Esophagus muscularis mucosa (tissue), 4 donors: ENCODE measurements at regions not wholly inside any gene's neighbourhood (a gene's known extent, or its start where the extent isn't known, plus 50 kb on each side); places are given as distances from the start of the nearest gene placed in this dataset.

Experiments used
- DNase-seq: peaks from one replicate; pipeline ENCODE4 v3.0.0-alpha.2; 2017; ENCODE audit errors: extremely low spot score
- H3K27ac ChIP-seq, 4 donors: fragments of 200-600 bp; sonication (generic); replicated peaks in 1 of 4; 1 replicate in 3 of 4; 2 replicates in 1 of 4; pipeline ENCODE4 v1.5.1; 2016 to 2019; ENCODE audit warnings: mild to moderate bottlenecking in 1 of 4
- H3K27me3 ChIP-seq, 4 donors: fragments of 200-600 bp; sonication (generic); one replicate each; pipeline versions ENCODE4 v1.5.1 to v1.6.0; 2016 to 2019
- H3K36me3 ChIP-seq, 4 donors: fragments of 200-600 bp; sonication (generic); one replicate each; pipeline ENCODE4 v1.5.1; 2016 to 2019
- H3K4me1 ChIP-seq, 4 donors: fragments of 200-600 bp; sonication (generic); one replicate each; pipeline ENCODE4 v1.5.1; 2016 to 2019
- H3K4me3 ChIP-seq, 4 donors: fragments of 200-600 bp; sonication (generic); 1 replicate in 2 of 4; 2 replicates in 2 of 4; pipeline ENCODE4 v1.5.1; 2016 to 2019; ENCODE audit warnings: mild to moderate bottlenecking in 4 of 4, moderate library complexity in 1 of 4
- H3K9me3 ChIP-seq, 4 donors: fragments of 200-600 bp; sonication (generic); 1 replicate in 3 of 4; 2 replicates in 1 of 4; pipeline ENCODE4 v1.5.1; 2016 to 2019
- CTCF ChIP-seq, 3 experiments: fragments of 200-600 bp in 2 of 3; fragments of 450-650 bp in 1 of 3; sonication (generic) in 2 of 3; IDR thresholded peaks; one replicate each; pipeline ENCODE4 v1.5.1; 2017 to 2019; ENCODE audit warnings: antibody characterized with exemption in 3 of 3, mild to moderate bottlenecking in 2 of 3, moderate library complexity in 1 of 3
- EP300 ChIP-seq: sonication (generic); formaldehyde crosslinking; IDR thresholded peaks from one replicate; pipeline ENCODE4 v1.6.1; 2017; ENCODE audit warnings: antibody characterized with exemption
- POLR2A ChIP-seq: fragments of 450-650 bp; IDR thresholded peaks from one replicate; pipeline ENCODE4 v1.6.1; 2017; ENCODE audit warnings: antibody characterized with exemption, moderate library complexity, mild to moderate bottlenecking, low read depth
- POLR2AphosphoS5 ChIP-seq, 2 donors: sonication (generic); formaldehyde crosslinking; IDR thresholded peaks; one replicate each; pipeline ENCODE4 v1.6.1; 2017; ENCODE audit warnings: antibody characterized with exemption in 2 of 2
- WGBS: methylation state at CpG from one replicate; pipeline ENCODE4 v1.1.5; 2018; 5-methylcytosine and 5-hydroxymethylcytosine counted together
- intact Hi-C: fragments of 100-400 bp; cut with DNase I; formaldehyde crosslinking; loops from one replicate; pipeline ENCODE4 v1.15.1; 2023

GRCh38 chr11:122423273-122423672 is 232.2 kb upstream of the UBASH3B start:
- intact Hi-C loops: no loop called here
- H3K27me3 ChIP-seq: no peaks in the 10 kb centered on the region
- H3K9me3 ChIP-seq: no peaks in the 10 kb centered on the region
- no peaks in the 10 kb centered on the region for H3K4me1 ChIP-seq
- no peak overlapping the region for H3K27ac ChIP-seq
- 97% methylated on average over 1 of the region's 1 CpG for WGBS
- DNase-seq: no peak
- TF ChIP-seq CTCF (IDR thresholded peaks at IDR 0.05) (no peak), POLR2A (no peak), POLR2AphosphoS5 (IDR thresholded peaks at IDR 0.05) (no peak), EP300 (no peak)
- H3K36me3 ChIP-seq: no peaks in the 10 kb centered on the region
- no peak overlapping the region for H3K4me3 ChIP-seq

- no peak overlapping the region for H3K4me3 ChIP-seq
- no peak for DNase-seq
- no peaks in the 10 kb centered on the region for H3K9me3 ChIP-seq
- no peaks in the 10 kb centered on the region for H3K4me1 ChIP-seq
- intact Hi-C loops: no loop called here
- no peaks in the 10 kb centered on the region for H3K36me3 ChIP-seq
- no peak overlapping the region for H3K27ac ChIP-seq
- WGBS: 100% methylated on average over 4 of the region's 4 CpGs
- TF ChIP-seq POLR2A (no peak), POLR2AphosphoS5 (IDR thresholded peaks at IDR 0.05) (no peak), EP300 (no peak), CTCF (IDR thresholded peaks at IDR 0.05) (no peak)
- H3K27me3 ChIP-seq: no peaks in the 10 kb centered on the region
Measured at GRCh38 chr11:122422682-122423081, 232.8 kb upstream of the UBASH3B start.

GRCh38 chr11:122421702-122422101 is 233.8 kb upstream of the UBASH3B start:
- Histone ChIP-seq H3K4me1 (no peaks in the 10 kb centered on the region), H3K4me3 (no peak overlapping the region), H3K27ac (no peak overlapping the region), H3K36me3 (no peaks in the 10 kb centered on the region), H3K9me3 (no peaks in the 10 kb centered on the region), H3K27me3 (no peaks in the 10 kb centered on the region)
- 83% methylated on average over 3 of the region's 3 CpGs for WGBS
- TF ChIP-seq CTCF (IDR thresholded peaks at IDR 0.05) (no peak), POLR2A (no peak), EP300 (no peak), POLR2AphosphoS5 (IDR thresholded peaks at IDR 0.05) (no peak)
- intact Hi-C loops: no loop called here
- DNase-seq: no peak

GRCh38 chr11:122418032-122418431 is 237.5 kb upstream of the UBASH3B start:
- intact Hi-C loops: no loop called here
- no peak for TF ChIP-seq CTCF (IDR thresholded peaks at IDR 0.05)
- TF ChIP-seq POLR2A: no peak
- TF ChIP-seq POLR2AphosphoS5 (IDR thresholded peaks at IDR 0.05): no peak
- TF ChIP-seq EP300: no peak
- H3K27me3 ChIP-seq: no peaks in the 10 kb centered on the region
- H3K9me3 ChIP-seq: peaks cover 0 to 18% (median 12%) of the 10 kb centered on the region in 4 donors
- H3K4me1 ChIP-seq: no peaks in the 10 kb centered on the region
- WGBS: 96% methylated on average over 3 of the region's 3 CpGs
- no peaks in the 10 kb centered on the region for H3K36me3 ChIP-seq
- no peak overlapping the region for H3K4me3 ChIP-seq
- no peak for DNase-seq
- no peak overlapping the region for H3K27ac ChIP-seq

- H3K27me3 ChIP-seq: no peaks in the 10 kb centered on the region
- WGBS: 96% methylated on average over 2 of the region's 2 CpGs
- no peak overlapping the region for H3K4me3 ChIP-seq
- no peaks in the 10 kb centered on the region for H3K4me1 ChIP-seq
- intact Hi-C loops: no loop called here
- peaks cover 0 to 18% (median 12%) of the 10 kb centered on the region in 4 donors for H3K9me3 ChIP-seq
- DNase-seq: no peak
- no peak overlapping the region for H3K27ac ChIP-seq
- no peak for TF ChIP-seq POLR2AphosphoS5 (IDR thresholded peaks at IDR 0.05)
- TF ChIP-seq EP300: no peak
- TF ChIP-seq POLR2A: no peak
- no peak for TF ChIP-seq CTCF (IDR thresholded peaks at IDR 0.05)
- no peaks in the 10 kb centered on the region for H3K36me3 ChIP-seq
Measured at GRCh38 chr11:122414406-122415018, 241.0 kb upstream of the UBASH3B start.
